ENCODE measurements at regions not wholly inside any gene's neighbourhood (a gene's known extent, or its start where the extent isn't known, plus 50 kb on each side); places are given as distances from the start of the nearest gene placed in this dataset.

- H3K27ac ChIP-seq (ENCODE audit: low read length): no peak overlapping the region
- no peaks in the 10 kb centered on the region for H3K4me1 ChIP-seq (ENCODE audit: control insufficient read depth, insufficient read depth, low read length)
- no peaks in the 10 kb centered on the region for H3K36me3 ChIP-seq (ENCODE audit: control insufficient read depth, insufficient read depth, low read length)
- no peak for DNase-seq
- no peak overlapping the region for H3K4me3 ChIP-seq (ENCODE audit: low read length)
- peaks cover 15% of the 10 kb centered on the region for H3K27me3 ChIP-seq (ENCODE audit: control insufficient read depth, insufficient read depth, low read length)
- H3K9me3 ChIP-seq (ENCODE audit: control insufficient read depth, low read depth, low read length): no peaks in the 10 kb centered on the region
- WGBS (ENCODE audit: insufficient coverage, low lambda C conversion rate): 62% methylated on average over 2 of the region's 24 CpGs
These were observed 55.4 kb upstream of the ACSF3 start for GRCh38 chr16:89038221-89038721.

- DNase-seq: no peak
- Histone ChIP-seq H3K9me3 (ENCODE audit: control insufficient read depth, low read depth, low read length) (no peaks in the 10 kb centered on the region), H3K27ac (ENCODE audit: low read length) (no peak overlapping the region), H3K27me3 (ENCODE audit: control insufficient read depth, insufficient read depth, low read length) (peaks cover 17% of the 10 kb centered on the region), H3K36me3 (ENCODE audit: control insufficient read depth, insufficient read depth, low read length) (no peaks in the 10 kb centered on the region), H3K4me1 (ENCODE audit: control insufficient read depth, insufficient read depth, low read length) (no peaks in the 10 kb centered on the region), H3K4me3 (ENCODE audit: low read length) (no peak overlapping the region)
- WGBS (ENCODE audit: insufficient coverage, low lambda C conversion rate): no CpG with 5 or more reads among the region's 29 CpGs
These were observed 54.6 kb upstream of the ACSF3 start for GRCh38 chr16:89038811-89039735.

- no peaks in the 10 kb centered on the region for H3K4me1 ChIP-seq (ENCODE audit: control insufficient read depth, insufficient read depth, low read length)
- DNase-seq: no peak
- H3K27ac ChIP-seq (ENCODE audit: low read length): no peak overlapping the region
- H3K4me3 ChIP-seq (ENCODE audit: low read length): no peak overlapping the region
- no CpG with 5 or more reads among the region's 18 CpGs for WGBS (ENCODE audit: insufficient coverage, low lambda C conversion rate)
- H3K9me3 ChIP-seq (ENCODE audit: control insufficient read depth, low read depth, low read length): no peaks in the 10 kb centered on the region
- no peaks in the 10 kb centered on the region for H3K36me3 ChIP-seq (ENCODE audit: control insufficient read depth, insufficient read depth, low read length)
- peaks cover 21% of the 10 kb centered on the region for H3K27me3 ChIP-seq (ENCODE audit: control insufficient read depth, insufficient read depth, low read length)
These were observed 53.9 kb upstream of the ACSF3 start for GRCh38 chr16:89039756-89040155.

GRCh38 chr16:89040391-89040790 lies 53.3 kb upstream of the ACSF3 start:
- no peaks in the 10 kb centered on the region for H3K4me1 ChIP-seq (ENCODE audit: control insufficient read depth, insufficient read depth, low read length)
- no peaks in the 10 kb centered on the region for H3K9me3 ChIP-seq (ENCODE audit: control insufficient read depth, low read depth, low read length)
- H3K4me3 ChIP-seq (ENCODE audit: low read length): no peak overlapping the region
- peaks cover 19% of the 10 kb centered on the region for H3K27me3 ChIP-seq (ENCODE audit: control insufficient read depth, insufficient read depth, low read length)
- no peak overlapping the region for H3K27ac ChIP-seq (ENCODE audit: low read length)
- no CpG with 5 or more reads among the region's 8 CpGs for WGBS (ENCODE audit: insufficient coverage, low lambda C conversion rate)
- DNase-seq: no peak
- H3K36me3 ChIP-seq (ENCODE audit: control insufficient read depth, insufficient read depth, low read length): no peaks in the 10 kb centered on the region

GRCh38 chr16:89040861-89041570 lies 52.6 kb upstream of the ACSF3 start:
- Histone ChIP-seq H3K36me3 (ENCODE audit: control insufficient read depth, insufficient read depth, low read length) (no peaks in the 10 kb centered on the region), H3K4me1 (ENCODE audit: control insufficient read depth, insufficient read depth, low read length) (no peaks in the 10 kb centered on the region), H3K9me3 (ENCODE audit: control insufficient read depth, low read depth, low read length) (no peaks in the 10 kb centered on the region), H3K4me3 (ENCODE audit: low read length) (no peak overlapping the region), H3K27me3 (ENCODE audit: control insufficient read depth, insufficient read depth, low read length) (peaks cover 14% of the 10 kb centered on the region), H3K27ac (ENCODE audit: low read length) (no peak overlapping the region)
- WGBS (ENCODE audit: insufficient coverage, low lambda C conversion rate): no CpG with 5 or more reads among the region's 25 CpGs
- no peak for DNase-seq

GRCh38 chr16:89041571-89042481 lies 51.8 kb upstream of the ACSF3 start:
- no peak for DNase-seq
- no peaks in the 10 kb centered on the region for H3K4me1 ChIP-seq (ENCODE audit: control insufficient read depth, insufficient read depth, low read length)
- H3K36me3 ChIP-seq (ENCODE audit: control insufficient read depth, insufficient read depth, low read length): no peaks in the 10 kb centered on the region
- no peak overlapping the region for H3K4me3 ChIP-seq (ENCODE audit: low read length)
- no CpG with 5 or more reads among the region's 42 CpGs for WGBS (ENCODE audit: insufficient coverage, low lambda C conversion rate)
- no peak overlapping the region for H3K27ac ChIP-seq (ENCODE audit: low read length)
- H3K27me3 ChIP-seq (ENCODE audit: control insufficient read depth, insufficient read depth, low read length): peaks cover 17% of the 10 kb centered on the region
- no peaks in the 10 kb centered on the region for H3K9me3 ChIP-seq (ENCODE audit: control insufficient read depth, low read depth, low read length)

- H3K4me3 ChIP-seq (ENCODE audit: low read length): no peak overlapping the region
- no peak overlapping the region for H3K27ac ChIP-seq (ENCODE audit: low read length)
- H3K27me3 ChIP-seq (ENCODE audit: control insufficient read depth, insufficient read depth, low read length): peaks cover 20% of the 10 kb centered on the region
- H3K9me3 ChIP-seq (ENCODE audit: control insufficient read depth, low read depth, low read length): no peaks in the 10 kb centered on the region
- DNase-seq: no peak
- no CpG with 5 or more reads among the region's 32 CpGs for WGBS (ENCODE audit: insufficient coverage, low lambda C conversion rate)
- H3K4me1 ChIP-seq (ENCODE audit: control insufficient read depth, insufficient read depth, low read length): no peaks in the 10 kb centered on the region
- H3K36me3 ChIP-seq (ENCODE audit: control insufficient read depth, insufficient read depth, low read length): no peaks in the 10 kb centered on the region
These were observed 50.7 kb upstream of the ACSF3 start for GRCh38 chr16:89042711-89043551.

GRCh38 chr16:89043636-89044417 lies 49.8 kb upstream of the ACSF3 start:
- Histone ChIP-seq H3K4me1 (ENCODE audit: control insufficient read depth, insufficient read depth, low read length) (no peaks in the 10 kb centered on the region), H3K4me3 (ENCODE audit: low read length) (no peak overlapping the region), H3K27ac (ENCODE audit: low read length) (no peak overlapping the region), H3K36me3 (ENCODE audit: control insufficient read depth, insufficient read depth, low read length) (no peaks in the 10 kb centered on the region), H3K9me3 (ENCODE audit: control insufficient read depth, low read depth, low read length) (no peaks in the 10 kb centered on the region), H3K27me3 (ENCODE audit: control insufficient read depth, insufficient read depth, low read length) (peaks cover 26% of the 10 kb centered on the region)
- DNase-seq: no peak
- WGBS (ENCODE audit: insufficient coverage, low lambda C conversion rate): no CpG with 5 or more reads among the region's 17 CpGs

All from large intestine (tissue), 3 donors.